Large intestine (tissue), 3 donors: ENCODE measurements at regions not wholly inside any gene's neighbourhood (a gene's known extent, or its start where the extent isn't known, plus 50 kb on each side); places are given as distances from the start of the nearest gene placed in this dataset.

Experiments used
- DNase-seq, 2 donors: peaks; one replicate each; pipeline versions ENCODE4 v3.0.0 to v3.0.0-alpha.2; 2013
- H3K27ac ChIP-seq: one replicate; pipeline ENCODE4 v1.5.1; 2013; ENCODE audit warnings: low read length
- H3K27me3 ChIP-seq: 2 replicates; pipeline ENCODE4 v1.6.1; 2013; ENCODE audit warnings: low read length; ENCODE audit not compliant: control insufficient read depth, insufficient read depth
- H3K36me3 ChIP-seq: 2 replicates; pipeline ENCODE4 v1.6.1; 2013; ENCODE audit warnings: low read length; ENCODE audit not compliant: control insufficient read depth, insufficient read depth
- H3K4me1 ChIP-seq: one replicate; pipeline ENCODE4 v1.6.1; 2013; ENCODE audit warnings: low read length; ENCODE audit not compliant: control insufficient read depth, insufficient read depth
- H3K4me3 ChIP-seq: one replicate; pipeline ENCODE4 v1.5.1; 2013; ENCODE audit warnings: low read length
- H3K9me3 ChIP-seq: one replicate; pipeline ENCODE4 v1.6.1; 2013; ENCODE audit warnings: mild to moderate bottlenecking, low read depth, low read length, moderate library complexity; ENCODE audit not compliant: control insufficient read depth
- WGBS: methylation state at CpG from one replicate; pipeline ENCODE4 v1.1.5; 2013; ENCODE audit warnings: low lambda C conversion rate; ENCODE audit not compliant: insufficient coverage; 5-methylcytosine and 5-hydroxymethylcytosine counted together

GRCh38 chr4:128456171-128456570 lies 168.6 kb upstream of the PGRMC2 start:
- H3K27me3 ChIP-seq, result no peaks in the 10 kb centered on the region
- no CpG with 5 or more reads among the region's 4 CpGs for WGBS
- no peak for DNase-seq
- no peak overlapping the region for H3K27ac ChIP-seq
- no peaks in the 10 kb centered on the region for H3K9me3 ChIP-seq
- H3K36me3 ChIP-seq, result no peaks in the 10 kb centered on the region
- H3K4me1 ChIP-seq, result no peaks in the 10 kb centered on the region
- H3K4me3 ChIP-seq, result no peak overlapping the region

GRCh38 chr4:128455480-128455879 lies 167.9 kb upstream of the PGRMC2 start:
- no peak for DNase-seq
- Histone ChIP-seq H3K9me3 (no peaks in the 10 kb centered on the region), H3K27ac (no peak overlapping the region), H3K36me3 (no peaks in the 10 kb centered on the region), H3K4me3 (no peak overlapping the region), H3K4me1 (no peaks in the 10 kb centered on the region), H3K27me3 (no peaks in the 10 kb centered on the region)
- no CpG with 5 or more reads among the region's 1 CpG for WGBS

GRCh38 chr4:128454881-128455280 lies 167.3 kb upstream of the PGRMC2 start:
- H3K4me1 ChIP-seq, result no peaks in the 10 kb centered on the region
- H3K4me3 ChIP-seq, result no peak overlapping the region
- H3K36me3 ChIP-seq, result no peaks in the 10 kb centered on the region
- no peaks in the 10 kb centered on the region for H3K9me3 ChIP-seq
- no peak for DNase-seq
- WGBS, result no CpG with 5 or more reads among the region's 4 CpGs
- H3K27me3 ChIP-seq, result no peaks in the 10 kb centered on the region
- no peak overlapping the region for H3K27ac ChIP-seq

GRCh38 chr4:128454281-128454871 lies 166.8 kb upstream of the PGRMC2 start:
- Histone ChIP-seq H3K9me3 (no peaks in the 10 kb centered on the region), H3K27ac (no peak overlapping the region), H3K4me3 (no peak overlapping the region), H3K36me3 (no peaks in the 10 kb centered on the region), H3K4me1 (no peaks in the 10 kb centered on the region), H3K27me3 (no peaks in the 10 kb centered on the region)
- peak; percentile 64 to 73 for DNase-seq
- WGBS, result no CpG with 5 or more reads among the region's 10 CpGs

- Histone ChIP-seq H3K4me3 (no peak overlapping the region), H3K27ac (no peak overlapping the region), H3K36me3 (no peaks in the 10 kb centered on the region), H3K4me1 (no peaks in the 10 kb centered on the region), H3K9me3 (no peaks in the 10 kb centered on the region), H3K27me3 (no peaks in the 10 kb centered on the region)
- DNase-seq, result no peak
- WGBS, result no CpG with 5 or more reads among the region's 3 CpGs
These were observed 164.8 kb upstream of the PGRMC2 start for GRCh38 chr4:128452415-128452814.

GRCh38 chr4:128451270-128451905 lies 163.8 kb upstream of the PGRMC2 start:
- no peaks in the 10 kb centered on the region for H3K4me1 ChIP-seq
- no peaks in the 10 kb centered on the region for H3K27me3 ChIP-seq
- no CpG with 5 or more reads among the region's 7 CpGs for WGBS
- no peak for DNase-seq
- no peaks in the 10 kb centered on the region for H3K36me3 ChIP-seq
- H3K27ac ChIP-seq, result no peak overlapping the region
- H3K4me3 ChIP-seq, result no peak overlapping the region
- no peaks in the 10 kb centered on the region for H3K9me3 ChIP-seq

- 88% methylated on average over 1 of the region's 5 CpGs for WGBS
- peaks cover 3% of the 10 kb centered on the region for H3K9me3 ChIP-seq
- H3K36me3 ChIP-seq, result no peaks in the 10 kb centered on the region
- no peaks in the 10 kb centered on the region for H3K27me3 ChIP-seq
- no peak overlapping the region for H3K27ac ChIP-seq
- no peak overlapping the region for H3K4me3 ChIP-seq
- DNase-seq, result no peak
- H3K4me1 ChIP-seq, result no peaks in the 10 kb centered on the region
These were observed 162.9 kb upstream of the PGRMC2 start for GRCh38 chr4:128450326-128451120.

- Histone ChIP-seq H3K9me3 (peaks cover 7% of the 10 kb centered on the region), H3K27ac (no peak overlapping the region), H3K4me3 (no peak overlapping the region), H3K27me3 (no peaks in the 10 kb centered on the region), H3K4me1 (no peaks in the 10 kb centered on the region), H3K36me3 (no peaks in the 10 kb centered on the region)
- 86% methylated on average over 1 of the region's 1 CpG for WGBS
- no peak for DNase-seq
These were observed 161.6 kb upstream of the PGRMC2 start for GRCh38 chr4:128449251-128449650.

- Histone ChIP-seq H3K36me3 (no peaks in the 10 kb centered on the region), H3K27ac (no peak overlapping the region), H3K9me3 (peaks cover 15% of the 10 kb centered on the region), H3K4me1 (no peaks in the 10 kb centered on the region), H3K27me3 (no peaks in the 10 kb centered on the region), H3K4me3 (no peak overlapping the region)
- 90% methylated on average over 2 of the region's 3 CpGs for WGBS
- DNase-seq, result no peak
These were observed 157.1 kb upstream of the PGRMC2 start for GRCh38 chr4:128444544-128445302.

GRCh38 chr4:128440923-128441322 lies 153.3 kb upstream of the PGRMC2 start:
- Histone ChIP-seq H3K9me3 (peaks cover 18% of the 10 kb centered on the region), H3K4me3 (no peak overlapping the region), H3K36me3 (no peaks in the 10 kb centered on the region), H3K27me3 (no peaks in the 10 kb centered on the region), H3K4me1 (no peaks in the 10 kb centered on the region), H3K27ac (no peak overlapping the region)
- no CpG with 5 or more reads among the region's 4 CpGs for WGBS
- DNase-seq, result no peak
